ENCODE measurements at regions not wholly inside any gene's neighbourhood (a gene's known extent, or its start where the extent isn't known, plus 50 kb on each side); places are given as distances from the start of the nearest gene placed in this dataset.
A peak's percentile ranks its signal among the peaks of the same experiment; 100 is the strongest.

- TF ChIP-seq CTCF (IDR thresholded peaks at IDR 0.05; ENCODE audit: borderline replicate concordance, insufficient read depth, low read depth, low read length): peak; percentile 23; the same call in 1 of the 2 replicates
Observed at GRCh38 chr4:126106658-126107057, 791.9 kb downstream of the FAT4 start.

GRCh38 chr4:126109836-126110235 is 795.1 kb downstream of the FAT4 start:
- TF ChIP-seq CTCF (IDR thresholded peaks at IDR 0.05; ENCODE audit: borderline replicate concordance, insufficient read depth, low read depth, low read length): no peak
- H3K4me3 ChIP-seq (ENCODE audit: low read depth, low read length): no peak overlapping the region

More at GRCh38 chr4:126106658-126107057, 791.9 kb downstream of the FAT4 start:
- no peak overlapping the region for H3K4me3 ChIP-seq (ENCODE audit: low read depth, low read length)

- no peak for TF ChIP-seq CTCF (IDR thresholded peaks at IDR 0.05; ENCODE audit: borderline replicate concordance, insufficient read depth, low read depth, low read length)
Observed at GRCh38 chr4:126113058-126113457, 798.3 kb downstream of the FAT4 start.

GRCh38 chr4:126123611-126124325 is 809.0 kb downstream of the FAT4 start:
- no peak for TF ChIP-seq CTCF (IDR thresholded peaks at IDR 0.05; ENCODE audit: borderline replicate concordance, insufficient read depth, low read depth, low read length)
- no peak overlapping the region for H3K4me3 ChIP-seq (ENCODE audit: low read depth, low read length)

More at GRCh38 chr4:126113058-126113457, 798.3 kb downstream of the FAT4 start:
- H3K4me3 ChIP-seq (ENCODE audit: low read depth, low read length): no peak overlapping the region

GRCh38 chr4:126124818-126125217 is 810.1 kb downstream of the FAT4 start:
- H3K4me3 ChIP-seq (ENCODE audit: low read depth, low read length): no peak overlapping the region
- no peak for TF ChIP-seq CTCF (IDR thresholded peaks at IDR 0.05; ENCODE audit: borderline replicate concordance, insufficient read depth, low read depth, low read length)

- no peak for TF ChIP-seq CTCF (IDR thresholded peaks at IDR 0.05; ENCODE audit: borderline replicate concordance, insufficient read depth, low read depth, low read length)
- H3K4me3 ChIP-seq (ENCODE audit: low read depth, low read length): no peak overlapping the region
Observed at GRCh38 chr4:126130215-126130614, 815.5 kb downstream of the FAT4 start.

Data from GM12875 (cell line).